ENCODE measurements at regions not wholly inside any gene's neighbourhood (a gene's known extent, or its start where the extent isn't known, plus 50 kb on each side); places are given as distances from the start of the nearest gene placed in this dataset.

DNA sequence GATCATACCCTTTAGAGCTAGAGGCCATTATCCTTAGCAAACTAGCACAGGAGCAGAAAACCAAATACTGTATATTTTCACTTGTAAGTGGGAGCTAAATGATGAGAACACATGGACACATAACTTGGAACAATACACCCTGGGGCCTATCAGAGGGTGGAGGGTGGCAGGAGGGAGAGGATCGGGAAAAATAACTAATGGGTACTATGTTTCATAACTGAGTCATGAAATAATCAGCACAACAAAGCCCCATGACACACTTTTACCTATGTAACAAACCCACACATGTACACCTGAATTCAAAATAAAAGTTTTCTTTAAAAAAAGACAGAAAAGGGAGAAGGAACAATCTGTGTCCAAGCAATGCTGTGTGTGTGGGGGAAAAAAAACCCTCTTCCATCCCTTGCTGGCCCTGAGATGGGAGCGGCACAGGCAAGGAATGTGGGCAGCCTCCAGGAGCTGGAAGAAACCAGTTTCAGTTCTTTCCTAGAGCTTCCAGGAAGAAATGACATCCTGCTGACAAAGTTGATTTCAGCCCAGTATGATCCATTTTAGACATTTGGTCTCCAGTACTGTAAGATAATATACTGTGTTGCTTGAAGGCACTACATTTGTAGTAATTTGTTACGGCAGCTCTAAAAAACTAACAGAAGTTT is 458.7 kb upstream of the CNTNAP5 start:
- H2AFZ ChIP-seq = no peak overlapping the region

More for the DNA sequence above, 458.7 kb upstream of the CNTNAP5 start:
- Mint-ChIP-seq H3K27me3 (ENCODE audit: insufficient read depth, low read depth, poor library complexity) (no peaks in the 10 kb centered on the region), H3K27ac (no peak overlapping the region), H3K4me1 (no peaks in the 10 kb centered on the region), H3K4me3 (no peak overlapping the region), H3K9me3 (no peaks in the 10 kb centered on the region), H3K36me3 (ENCODE audit: low read depth) (no peaks in the 10 kb centered on the region)
- ATAC-seq = no peak
- no peaks in the 10 kb centered on the region for H3K79me2 ChIP-seq (replicated peaks; ENCODE audit: insufficient read depth)
- H3K36me3 ChIP-seq (ENCODE audit: insufficient read depth) = no peaks in the 10 kb centered on the region
- DNase-seq (ENCODE audit: low spot score) = peak; percentile 4
- TF ChIP-seq ZNF462 (CRISPR knock-in tag; IDR thresholded peaks at IDR 0.05) (no peak), EZH2 (IDR thresholded peaks at IDR 0.05; ENCODE audit: low read depth, unreplicated experiment) (no peak), ZNF331 (CRISPR knock-in tag; IDR thresholded peaks at IDR 0.05; ENCODE audit: low read depth) (no peak), NANOG (IDR thresholded peaks at IDR 0.05; ENCODE audit: borderline replicate concordance) (no peak), STAT1 (IDR thresholded peaks at IDR 0.05; ENCODE audit: unreplicated experiment) (no peak), EZH2phosphoT487 (IDR thresholded peaks at IDR 0.05; ENCODE audit: unreplicated experiment) (no peak), CREB1 (CRISPR knock-in tag; IDR thresholded peaks at IDR 0.05; ENCODE audit: low read depth) (no peak), REST (IDR thresholded peaks at IDR 0.05; ENCODE audit: unreplicated experiment) (no peak), ZNF114 (CRISPR knock-in tag; IDR thresholded peaks at IDR 0.05) (no peak), POLR2AphosphoS5 (IDR thresholded peaks at IDR 0.05; ENCODE audit: low read depth) (no peak), JUNB (IDR thresholded peaks at IDR 0.05; ENCODE audit: unreplicated experiment) (no peak)
- TF ChIP-seq, protein P1, sequence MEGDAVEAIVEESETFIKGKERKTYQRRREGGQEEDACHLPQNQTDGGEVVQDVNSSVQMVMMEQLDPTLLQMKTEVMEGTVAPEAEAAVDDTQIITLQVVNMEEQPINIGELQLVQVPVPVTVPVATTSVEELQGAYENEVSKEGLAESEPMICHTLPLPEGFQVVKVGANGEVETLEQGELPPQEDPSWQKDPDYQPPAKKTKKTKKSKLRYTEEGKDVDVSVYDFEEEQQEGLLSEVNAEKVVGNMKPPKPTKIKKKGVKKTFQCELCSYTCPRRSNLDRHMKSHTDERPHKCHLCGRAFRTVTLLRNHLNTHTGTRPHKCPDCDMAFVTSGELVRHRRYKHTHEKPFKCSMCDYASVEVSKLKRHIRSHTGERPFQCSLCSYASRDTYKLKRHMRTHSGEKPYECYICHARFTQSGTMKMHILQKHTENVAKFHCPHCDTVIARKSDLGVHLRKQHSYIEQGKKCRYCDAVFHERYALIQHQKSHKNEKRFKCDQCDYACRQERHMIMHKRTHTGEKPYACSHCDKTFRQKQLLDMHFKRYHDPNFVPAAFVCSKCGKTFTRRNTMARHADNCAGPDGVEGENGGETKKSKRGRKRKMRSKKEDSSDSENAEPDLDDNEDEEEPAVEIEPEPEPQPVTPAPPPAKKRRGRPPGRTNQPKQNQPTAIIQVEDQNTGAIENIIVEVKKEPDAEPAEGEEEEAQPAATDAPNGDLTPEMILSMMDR (conservative IDR thresholded peaks at IDR 0.05; ENCODE audit: low read depth in 2 of 2) = no peak
- TF ChIP-seq, protein P2, sequence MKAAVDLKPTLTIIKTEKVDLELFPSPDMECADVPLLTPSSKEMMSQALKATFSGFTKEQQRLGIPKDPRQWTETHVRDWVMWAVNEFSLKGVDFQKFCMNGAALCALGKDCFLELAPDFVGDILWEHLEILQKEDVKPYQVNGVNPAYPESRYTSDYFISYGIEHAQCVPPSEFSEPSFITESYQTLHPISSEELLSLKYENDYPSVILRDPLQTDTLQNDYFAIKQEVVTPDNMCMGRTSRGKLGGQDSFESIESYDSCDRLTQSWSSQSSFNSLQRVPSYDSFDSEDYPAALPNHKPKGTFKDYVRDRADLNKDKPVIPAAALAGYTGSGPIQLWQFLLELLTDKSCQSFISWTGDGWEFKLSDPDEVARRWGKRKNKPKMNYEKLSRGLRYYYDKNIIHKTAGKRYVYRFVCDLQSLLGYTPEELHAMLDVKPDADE (IDR thresholded peaks at IDR 0.05) = no peak
- peaks cover 3% of the 10 kb centered on the region for H3K9me2 ChIP-seq (ENCODE audit: insufficient read depth)
- H3K27me3 ChIP-seq (ENCODE audit: insufficient read depth) = no peaks in the 10 kb centered on the region
- no peak overlapping the region for H3K27ac ChIP-seq (ENCODE audit: low read depth)
- H3K4me2 ChIP-seq = no peak overlapping the region
- no peaks in the 10 kb centered on the region for H4K20me1 ChIP-seq (replicated peaks; ENCODE audit: insufficient read depth)
- no peaks in the 10 kb centered on the region for H3F3A ChIP-seq (replicated peaks; ENCODE audit: low read depth)
- H3K4me3 ChIP-seq = no peak overlapping the region
- no peaks in the 10 kb centered on the region for H3K4me1 ChIP-seq (ENCODE audit: insufficient read depth)

All from GM23338 (cell line).